Uterus (tissue), 3 donors: ENCODE measurements at regions not wholly inside any gene's neighbourhood (a gene's known extent, or its start where the extent isn't known, plus 50 kb on each side); places are given as distances from the start of the nearest gene placed in this dataset.

Experiments used
- DNase-seq, 2 donors: peaks; one replicate each; pipeline ENCODE4 v3.0.0-alpha.2; 2019 to 2020
- H3K27ac ChIP-seq, 2 donors: fragments of 200-600 bp; sonication (generic); 1 replicate in 1 of 2; 2 replicates in 1 of 2; pipeline ENCODE4 v1.5.1; 2016 to 2018
- H3K27me3 ChIP-seq, 2 donors: fragments of 200-600 bp; sonication (generic); one replicate each; pipeline ENCODE4 v1.5.1; 2018 to 2019; ENCODE audit warnings: control low read depth in 1 of 2
- H3K36me3 ChIP-seq, 2 donors: fragments of 200-600 bp; sonication (generic); one replicate each; pipeline ENCODE4 v1.5.1; 2019; ENCODE audit warnings: control low read depth in 1 of 2
- H3K4me1 ChIP-seq, 2 donors: fragments of 200-600 bp; sonication (generic); one replicate each; pipeline ENCODE4 v1.5.1; 2018 to 2019; ENCODE audit warnings: control low read depth in 1 of 2
- H3K4me3 ChIP-seq, 2 donors: fragments of 200-600 bp; sonication (generic); 1 replicate in 1 of 2; 2 replicates in 1 of 2; pipeline ENCODE4 v1.5.1; 2018 to 2019; ENCODE audit warnings: mild to moderate bottlenecking in 1 of 2
- H3K9me3 ChIP-seq, 2 donors: fragments of 200-600 bp; sonication (generic); one replicate each; pipeline ENCODE4 v1.5.1; 2019; ENCODE audit warnings: control low read depth in 1 of 2
- POLR2A ChIP-seq, 2 donors: fragments of 450-650 bp; IDR thresholded peaks; one replicate each; pipeline ENCODE4 v1.6.1; 2016; ENCODE audit warnings: antibody characterized with exemption in 2 of 2, mild to moderate bottlenecking in 1 of 2, moderate library complexity in 1 of 2
- intact Hi-C: fragments of 100-400 bp; cut with DNase I; formaldehyde crosslinking; loops from one replicate; pipeline ENCODE4 v1.15.1; 2023; ENCODE audit warnings: low total_unique reads
- TF ChIP-seq, protein P1 (sequence below), 4 experiments: fragments of 200-600 bp in 2 of 4; fragments of 450-650 bp in 2 of 4; sonication (generic) in 2 of 4; IDR thresholded peaks; one replicate each; pipeline ENCODE4 v1.5.1; 2016 to 2019; ENCODE audit warnings: antibody characterized with exemption in 4 of 4, mild to moderate bottlenecking in 2 of 4, moderate library complexity in 1 of 4
- donor health status: DM: yes; HTN: yes; CAD: no.

DNA sequence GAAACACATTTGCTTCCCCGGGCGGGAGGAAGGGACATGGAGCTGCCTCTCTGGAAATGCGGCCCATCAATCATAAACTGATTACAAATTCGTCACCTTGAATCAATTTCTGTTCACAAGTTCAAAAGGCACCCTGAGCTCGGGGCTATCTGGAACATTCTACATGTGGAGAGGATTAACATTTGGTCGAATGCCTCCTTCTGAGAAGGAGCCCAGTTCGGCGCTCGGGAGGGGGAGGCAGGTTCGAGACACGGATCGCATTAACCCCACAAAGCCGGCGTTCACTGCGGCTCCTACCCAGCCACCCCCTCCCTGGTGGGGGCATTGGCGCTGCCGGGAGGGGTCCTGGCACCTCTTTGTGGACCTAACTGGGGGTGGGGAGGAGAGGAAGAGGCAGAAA is 108.0 kb downstream of the CPZ start:
- Histone ChIP-seq H3K36me3 (no peaks in the 10 kb centered on the region), H3K4me3 (no peak overlapping the region), H3K4me1 (no peaks in the 10 kb centered on the region), H3K27me3 (peaks cover 0 to 3% of the 10 kb centered on the region in 2 donors), H3K9me3 (no peaks in the 10 kb centered on the region), H3K27ac (no peak overlapping the region)
- intact Hi-C loops, result no loop called here
- DNase-seq, result no peak
- TF ChIP-seq, protein P1, sequence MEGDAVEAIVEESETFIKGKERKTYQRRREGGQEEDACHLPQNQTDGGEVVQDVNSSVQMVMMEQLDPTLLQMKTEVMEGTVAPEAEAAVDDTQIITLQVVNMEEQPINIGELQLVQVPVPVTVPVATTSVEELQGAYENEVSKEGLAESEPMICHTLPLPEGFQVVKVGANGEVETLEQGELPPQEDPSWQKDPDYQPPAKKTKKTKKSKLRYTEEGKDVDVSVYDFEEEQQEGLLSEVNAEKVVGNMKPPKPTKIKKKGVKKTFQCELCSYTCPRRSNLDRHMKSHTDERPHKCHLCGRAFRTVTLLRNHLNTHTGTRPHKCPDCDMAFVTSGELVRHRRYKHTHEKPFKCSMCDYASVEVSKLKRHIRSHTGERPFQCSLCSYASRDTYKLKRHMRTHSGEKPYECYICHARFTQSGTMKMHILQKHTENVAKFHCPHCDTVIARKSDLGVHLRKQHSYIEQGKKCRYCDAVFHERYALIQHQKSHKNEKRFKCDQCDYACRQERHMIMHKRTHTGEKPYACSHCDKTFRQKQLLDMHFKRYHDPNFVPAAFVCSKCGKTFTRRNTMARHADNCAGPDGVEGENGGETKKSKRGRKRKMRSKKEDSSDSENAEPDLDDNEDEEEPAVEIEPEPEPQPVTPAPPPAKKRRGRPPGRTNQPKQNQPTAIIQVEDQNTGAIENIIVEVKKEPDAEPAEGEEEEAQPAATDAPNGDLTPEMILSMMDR (IDR thresholded peaks at IDR 0.05), result no peak
- no peak for TF ChIP-seq POLR2A (IDR thresholded peaks at IDR 0.05)

DNA sequence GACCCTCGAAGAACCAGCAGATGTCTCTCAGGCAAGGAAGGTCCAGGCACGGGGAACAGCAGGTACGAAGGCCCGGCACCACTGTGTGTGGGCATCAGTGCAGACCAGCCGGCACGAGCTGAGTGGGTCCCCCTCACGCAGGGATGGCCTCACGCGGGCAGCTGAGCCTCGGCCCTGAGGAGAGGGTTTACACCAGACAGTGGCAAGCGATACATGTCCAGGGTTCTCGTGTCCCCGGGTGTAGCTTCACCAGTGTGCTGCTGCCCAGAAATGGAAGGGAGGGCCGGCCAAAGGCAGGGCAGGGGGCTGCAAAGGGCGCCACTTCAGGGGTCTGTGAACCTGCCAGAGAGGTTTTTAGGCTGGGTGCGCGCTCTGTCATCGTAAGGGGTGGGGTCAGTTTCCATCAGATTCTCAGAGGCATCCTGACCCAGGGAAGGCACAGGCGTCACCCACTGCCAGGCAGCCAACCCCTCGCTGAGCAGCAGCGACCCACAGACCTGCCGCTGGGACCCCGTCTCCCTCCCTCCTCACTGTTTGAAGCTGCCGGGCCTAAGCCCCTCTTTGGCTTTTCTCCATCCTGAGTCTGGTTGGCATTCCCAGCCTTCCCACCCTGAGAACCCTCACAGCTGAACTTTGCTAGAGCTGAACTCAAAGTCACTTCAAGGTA is 107.0 kb downstream of the CPZ start:
- TF ChIP-seq, protein P1 (IDR thresholded peaks at IDR 0.05), result no peak
- TF ChIP-seq POLR2A (IDR thresholded peaks at IDR 0.05), result no peak
- Histone ChIP-seq H3K36me3 (no peaks in the 10 kb centered on the region), H3K4me1 (no peaks in the 10 kb centered on the region), H3K9me3 (no peaks in the 10 kb centered on the region), H3K27ac (no peak overlapping the region), H3K4me3 (no peak overlapping the region), H3K27me3 (peaks cover 0 to 3% of the 10 kb centered on the region in 2 donors)
- intact Hi-C loops, result no loop called here
- DNase-seq, result no peak

DNA sequence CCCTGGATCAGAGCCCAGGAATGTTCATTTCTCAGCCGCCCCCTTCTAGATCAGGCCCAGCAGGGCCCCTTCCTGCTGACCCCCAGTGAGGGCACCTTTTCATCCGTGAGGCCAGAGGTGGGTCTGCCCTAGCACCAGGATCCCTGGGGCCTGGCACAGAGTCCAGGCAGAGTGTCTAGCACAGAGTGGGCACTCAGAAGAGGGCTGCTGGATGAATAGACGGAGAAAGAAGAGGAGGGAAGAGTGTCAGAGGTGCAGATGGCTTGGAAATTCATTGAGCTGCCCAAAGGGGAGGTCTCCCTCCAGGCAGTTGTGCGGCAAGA is 106.5 kb downstream of the CPZ start:
- H3K4me1 ChIP-seq, result no peaks in the 10 kb centered on the region
- H3K4me3 ChIP-seq, result no peak overlapping the region
- TF ChIP-seq, protein P1 (IDR thresholded peaks at IDR 0.05), result no peak
- no peak for TF ChIP-seq POLR2A (IDR thresholded peaks at IDR 0.05)
- peaks cover 0 to 3% of the 10 kb centered on the region in 2 donors for H3K27me3 ChIP-seq
- intact Hi-C loops, result no loop called here
- no peak for DNase-seq
- no peaks in the 10 kb centered on the region for H3K9me3 ChIP-seq
- no peaks in the 10 kb centered on the region for H3K36me3 ChIP-seq
- no peak overlapping the region for H3K27ac ChIP-seq

DNA sequence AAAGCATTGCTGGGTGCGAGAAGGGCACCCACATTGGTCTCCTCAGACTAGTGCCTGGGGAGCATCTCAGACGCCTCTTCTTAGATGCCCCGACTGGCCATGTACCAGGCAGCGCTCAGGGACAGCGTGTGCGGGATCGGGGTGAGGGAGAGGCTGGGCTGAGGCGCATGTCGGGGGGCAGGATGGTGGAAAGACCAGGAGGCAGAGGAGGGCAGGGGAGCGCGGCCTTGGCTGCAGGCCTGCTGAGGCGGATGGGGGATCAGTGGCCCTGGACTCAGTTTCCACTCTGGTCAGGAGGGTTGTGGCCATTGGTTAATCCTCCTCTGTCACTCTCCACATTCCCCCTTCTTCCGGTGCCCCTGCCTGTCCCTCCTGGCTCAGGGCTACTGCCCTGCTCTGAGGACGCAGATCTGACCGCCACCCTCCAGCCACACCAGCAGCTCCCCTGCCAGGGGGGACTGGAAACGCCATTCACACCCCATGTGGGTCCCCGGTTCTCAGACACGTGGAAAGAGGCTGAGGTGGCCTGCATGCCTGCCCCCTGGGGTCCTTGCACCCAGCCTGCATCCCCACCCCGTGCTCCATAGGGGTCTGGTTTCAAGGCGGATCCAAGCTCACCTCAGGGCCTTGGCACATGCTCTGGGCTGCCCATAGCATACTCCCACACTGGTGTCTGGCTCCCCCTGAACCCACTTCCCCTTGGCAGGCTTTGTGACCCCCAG is 105.9 kb downstream of the CPZ start:
- H3K27ac ChIP-seq, result no peak overlapping the region
- DNase-seq, result no peak
- H3K4me3 ChIP-seq, result no peak overlapping the region
- no peaks in the 10 kb centered on the region for H3K36me3 ChIP-seq
- TF ChIP-seq, protein P1 (IDR thresholded peaks at IDR 0.05), result no peak
- TF ChIP-seq POLR2A (IDR thresholded peaks at IDR 0.05), result no peak
- intact Hi-C loops, result no loop called here
- peaks cover 0 to 3% of the 10 kb centered on the region in 2 donors for H3K27me3 ChIP-seq
- H3K9me3 ChIP-seq, result no peaks in the 10 kb centered on the region
- no peaks in the 10 kb centered on the region for H3K4me1 ChIP-seq

DNA sequence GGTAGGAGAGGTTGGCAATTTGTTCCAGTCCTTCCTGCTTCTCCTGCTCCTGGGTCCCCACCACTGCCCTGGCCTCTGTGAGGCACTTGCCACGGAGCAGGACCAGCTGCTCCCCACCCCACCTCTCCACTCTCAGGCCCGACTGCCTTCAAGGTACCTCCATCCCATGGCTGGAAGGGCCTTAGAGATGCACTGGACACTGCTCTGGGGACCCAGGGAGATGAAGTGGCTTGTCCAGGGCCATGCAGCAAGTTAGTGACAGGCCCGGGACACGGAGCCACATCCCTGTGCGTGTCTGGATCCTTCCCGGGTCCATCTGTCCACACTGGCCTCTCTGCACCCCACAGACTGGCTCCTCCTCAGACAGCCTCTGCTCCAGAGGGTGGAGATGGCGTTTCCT is 105.3 kb downstream of the CPZ start:
- Histone ChIP-seq H3K36me3 (no peaks in the 10 kb centered on the region), H3K27me3 (peaks cover 0 to 3% of the 10 kb centered on the region in 2 donors), H3K9me3 (no peaks in the 10 kb centered on the region), H3K4me1 (no peaks in the 10 kb centered on the region), H3K4me3 (no peak overlapping the region), H3K27ac (no peak overlapping the region)
- TF ChIP-seq POLR2A (IDR thresholded peaks at IDR 0.05), result no peak
- TF ChIP-seq, protein P1 (IDR thresholded peaks at IDR 0.05), result no peak
- DNase-seq, result no peak
- intact Hi-C loops, result no loop called here
